H1 (cell line): ENCODE measurements at regions not wholly inside any gene's neighbourhood (a gene's known extent, or its start where the extent isn't known, plus 50 kb on each side); places are given as distances from the start of the nearest gene placed in this dataset.

Experiments used
- CTCF ChIA-PET: fragments of 300-600 bp; sonication (Branson Sonifier 250); formaldehyde crosslinking; loops from one replicate; lab custom pipeline; 2021; ENCODE audit not compliant: partially characterized antibody; lab: Charles Lee
- POLR2A ChIA-PET: fragments of 300-600 bp; sonication (Branson Sonifier 250); formaldehyde crosslinking; loops from one replicate; lab custom pipeline; 2021; ENCODE audit warnings: inconsistent platforms; ENCODE audit not compliant: partially characterized antibody; lab: Charles Lee
- DNase-seq, 2 experiments: peaks; one replicate each; pipeline versions ENCODE4 v3.0.0 to v3.0.0-alpha.2; 2010 to 2022; ENCODE audit warnings: low spot score in 2 of 2, low read depth in 1 of 2, mixed read lengths in 1 of 2
- FAIRE-seq: peaks from 2 replicates; lab custom pipeline; 2011; peaks lifted over from hg19 to GRCh38; lab: Jason Lieb, UNC
- H2AFZ ChIP-seq: 2 replicates; pipeline ENCODE4 v1.8.1; 2012; ENCODE audit warnings: low read length, inconsistent platforms
- H2AK5ac ChIP-seq: 2 replicates; pipeline ENCODE4 v1.6.1; 2013; ENCODE audit warnings: low read depth, low read length
- H2BK120ac ChIP-seq: replicated peaks from 2 replicates; pipeline ENCODE3; 2013; ENCODE audit warnings: low read depth, low read length, inconsistent platforms
- H2BK12ac ChIP-seq: 2 replicates; pipeline ENCODE4 v1.6.1; 2013; ENCODE audit warnings: low read depth, low read length
- H2BK15ac ChIP-seq: 2 replicates; pipeline ENCODE4 v1.6.1; 2013; ENCODE audit warnings: low read length
- H2BK20ac ChIP-seq: 2 replicates; pipeline ENCODE4 v1.6.1; 2013; ENCODE audit warnings: low read length
- H2BK5ac ChIP-seq: 2 replicates; pipeline ENCODE4 v1.6.1; 2013; ENCODE audit warnings: low read depth, low read length
- H3K14ac ChIP-seq: 2 replicates; pipeline ENCODE4 v1.6.1; 2013; ENCODE audit warnings: inconsistent platforms; ENCODE audit not compliant: insufficient read length
- H3K18ac ChIP-seq: 2 replicates; pipeline ENCODE4 v1.6.1; 2013; ENCODE audit warnings: low read length; ENCODE audit errors: extremely low read depth
- H3K23ac ChIP-seq: 2 replicates; pipeline ENCODE4 v1.6.1; 2013; ENCODE audit warnings: inconsistent platforms; ENCODE audit not compliant: insufficient read length
- H3K23me2 ChIP-seq: 2 replicates; pipeline ENCODE4 v1.6.1; 2013; ENCODE audit warnings: low read depth, low read length
- H3K27ac ChIP-seq: 2 replicates; pipeline ENCODE4 v1.6.1; 2011; ENCODE audit warnings: low read depth, low read length, inconsistent platforms
- H3K27me3 ChIP-seq, 4 experiments: replicated peaks in 1 of 4; 1 replicate in 1 of 4; 2 replicates in 3 of 4; pipeline versions ENCODE4 v1.6.1 to v1.8.1; 2011 to 2013; ENCODE audit warnings: low read length in 3 of 4, mild to moderate bottlenecking in 3 of 4, inconsistent platforms in 2 of 4, mixed read lengths in 2 of 4, moderate library complexity in 1 of 4; ENCODE audit not compliant: control insufficient read depth in 3 of 4, insufficient read depth in 3 of 4; ENCODE audit errors: extremely low read depth in 1 of 4
- H3K36me3 ChIP-seq, 4 experiments: 2 replicates each; pipeline versions ENCODE4 v1.6.1 to v1.8.1; 2011 to 2013; ENCODE audit warnings: mild to moderate bottlenecking in 4 of 4, low read length in 3 of 4, moderate library complexity in 2 of 4, control low read depth in 1 of 4, inconsistent platforms in 1 of 4; ENCODE audit not compliant: insufficient read depth in 4 of 4, control insufficient read depth in 2 of 4
- H3K4ac ChIP-seq: replicated peaks from 2 replicates; pipeline ENCODE3; 2013; ENCODE audit warnings: low read length, low read depth, mixed read lengths, inconsistent platforms; ENCODE audit not compliant: insufficient read length
- H3K4me1 ChIP-seq, 4 experiments: replicated peaks in 1 of 4; 1 replicate in 1 of 4; 2 replicates in 3 of 4; pipeline versions ENCODE4 v1.6.1 to v1.8.1; 2011 to 2013; ENCODE audit warnings: low read length in 3 of 4, inconsistent platforms in 2 of 4, mixed read lengths in 1 of 4; ENCODE audit not compliant: insufficient read depth in 4 of 4, control insufficient read depth in 3 of 4
- H3K4me2 ChIP-seq, 2 experiments: 2 replicates each; pipeline versions ENCODE4 v1.6.1 to v1.8.1; 2011 to 2013; ENCODE audit warnings: low read depth in 2 of 2, low read length in 2 of 2, control low read depth in 1 of 2, inconsistent platforms in 1 of 2, mild to moderate bottlenecking in 1 of 2; ENCODE audit not compliant: insufficient read depth in 1 of 2
- H3K4me3 ChIP-seq, 4 experiments: fragments of 200-600, 300-600 bp in 1 of 4; sonication (generic), shearing (Covaris generic), sonication (Bioruptor Twin) in 1 of 4; 2 replicates each; pipeline versions ENCODE4 v1.5.1 to v1.8.1; 2011 to 2016; ENCODE audit warnings: low read length in 4 of 4, low read depth in 3 of 4, control low read depth in 2 of 4, inconsistent platforms in 2 of 4, mild to moderate bottlenecking in 2 of 4, mixed read lengths in 1 of 4, moderate library complexity in 1 of 4; ENCODE audit not compliant: insufficient read depth in 2 of 4; ENCODE audit errors: extremely low read depth in 1 of 4
- H3K56ac ChIP-seq: replicated peaks from 2 replicates; pipeline ENCODE3; 2013; ENCODE audit warnings: low read depth, mild to moderate bottlenecking, mixed read lengths, low read length, inconsistent platforms; ENCODE audit not compliant: insufficient read length
- H3K79me1 ChIP-seq: 2 replicates; pipeline ENCODE4 v1.6.1; 2013; ENCODE audit warnings: low read depth, low read length, control low read depth
- H3K79me2 ChIP-seq, 2 experiments: 2 replicates each; pipeline versions ENCODE4 v1.6.1 to v1.8.1; 2012 to 2013; ENCODE audit warnings: low read length in 2 of 2, mild to moderate bottlenecking in 2 of 2, inconsistent platforms in 1 of 2; ENCODE audit not compliant: insufficient read depth in 2 of 2, control insufficient read depth in 1 of 2
- H3K9ac ChIP-seq, 4 experiments: replicated peaks in 1 of 4; 1 replicate in 1 of 4; 2 replicates in 3 of 4; pipeline versions ENCODE4 v1.6.1 to v1.8.1; 2011 to 2013; ENCODE audit warnings: low read depth in 3 of 4, low read length in 3 of 4, control low read depth in 2 of 4, mild to moderate bottlenecking in 2 of 4, moderate library complexity in 2 of 4, inconsistent platforms in 1 of 4; ENCODE audit errors: extremely low read depth in 1 of 4
- H3K9me3 ChIP-seq, 2 experiments: 2 replicates each; pipeline versions ENCODE4 v1.6.1 to v1.8.1; 2012 to 2013; ENCODE audit warnings: mild to moderate bottlenecking in 2 of 2, moderate library complexity in 2 of 2, control low read depth in 1 of 2, inconsistent platforms in 1 of 2, low read depth in 1 of 2, low read length in 1 of 2, mixed read lengths in 1 of 2; ENCODE audit not compliant: insufficient read depth in 2 of 2
- H4K20me1 ChIP-seq, 2 experiments: replicated peaks in 1 of 2; 2 replicates each; pipeline versions ENCODE3 to v1.8.1; 2011 to 2013; ENCODE audit warnings: inconsistent platforms in 2 of 2, low read length in 2 of 2, mild to moderate bottlenecking in 1 of 2; ENCODE audit not compliant: insufficient read depth in 2 of 2, control insufficient read depth in 1 of 2
- H4K5ac ChIP-seq: 2 replicates; pipeline ENCODE4 v1.6.1; 2013; ENCODE audit warnings: low read length, low read depth, mixed read lengths, inconsistent platforms; ENCODE audit not compliant: insufficient read length
- H4K8ac ChIP-seq: 2 replicates; pipeline ENCODE4 v1.8.0; 2013; ENCODE audit warnings: mild to moderate bottlenecking, moderate library complexity, low read length, inconsistent platforms; ENCODE audit not compliant: insufficient read depth; ENCODE audit errors: extremely low read depth
- H4K91ac ChIP-seq: replicated peaks from 2 replicates; pipeline ENCODE3; 2013; ENCODE audit warnings: low read length, mixed read lengths, inconsistent platforms; ENCODE audit not compliant: insufficient read length
- BRCA1 ChIP-seq: IDR thresholded peaks from 2 replicates; pipeline ENCODE4 v1.6.1; 2012; ENCODE audit warnings: low read depth, low read length, improper control_type of control experiment
- CBX5 ChIP-seq: fragments of 300-800, 300-1000 bp; sonication (generic); IDR thresholded peaks from 2 replicates; pipeline ENCODE4 v1.7.1; 2016; ENCODE audit warnings: antibody characterized with exemption, low read length, low read depth
- CBX8 ChIP-seq: fragments of 300-800, 300-1000 bp; sonication (generic); IDR thresholded peaks from 2 replicates; pipeline ENCODE4 v1.7.1; 2016; ENCODE audit warnings: low read depth, low read length, borderline replicate concordance
- CTBP2 ChIP-seq: IDR thresholded peaks from 2 replicates; pipeline ENCODE4 v1.7.0; 2011; ENCODE audit warnings: borderline replicate concordance, mild to moderate bottlenecking, moderate library complexity, mixed read lengths, low read length; ENCODE audit not compliant: insufficient read depth, insufficient read length
- KDM4A ChIP-seq: IDR thresholded peaks from one replicate; pipeline ENCODE4 v1.7.1; 2012; ENCODE audit warnings: low read depth, mild to moderate bottlenecking, moderate library complexity, low read length, inconsistent platforms; ENCODE audit not compliant: severe bottlenecking
- POLR2A ChIP-seq, 2 experiments: IDR thresholded peaks; 1 replicate in 1 of 2; 2 replicates in 1 of 2; pipeline ENCODE4 v1.6.1; 2011; ENCODE audit warnings: low read depth in 2 of 2, low read length in 2 of 2, mild to moderate bottlenecking in 2 of 2; ENCODE audit errors: control extremely low read depth in 1 of 2
- SIRT6 ChIP-seq: IDR thresholded peaks from one replicate; pipeline ENCODE4 v1.7.1; 2012; ENCODE audit warnings: low read length, inconsistent platforms
- SUZ12 ChIP-seq: fragments of 200-600 bp; sonication (generic); IDR thresholded peaks from 2 replicates; pipeline ENCODE4 v1.6.1; 2012; ENCODE audit warnings: mild to moderate bottlenecking, inconsistent platforms, low read length, moderate library complexity, mixed read lengths
- TAF1 ChIP-seq: IDR thresholded peaks from 2 replicates; pipeline ENCODE4 v1.6.1; 2011; ENCODE audit warnings: mild to moderate bottlenecking, low read depth, low read length
- TAF7 ChIP-seq: optimal IDR thresholded peaks from 2 replicates; pipeline ENCODE3; 2011; ENCODE audit warnings: low read depth, mild to moderate bottlenecking, inconsistent platforms, low read length, moderate library complexity, borderline replicate concordance
- WGBS, 2 experiments: shearing (Covaris generic) in 1 of 2; methylation state at CpG; one replicate each; pipeline versions ENCODE4 v1.1.6 to v1.1.7; 2013 to 2015; ENCODE audit warnings: low lambda C conversion rate in 2 of 2, mixed read lengths in 2 of 2, inconsistent platforms in 1 of 2, low coverage in 1 of 2, missing lambda C conversion rate in 1 of 2; ENCODE audit not compliant: insufficient replicate concordance in 2 of 2, insufficient coverage in 1 of 2, insufficient read length in 1 of 2; ENCODE audit errors: extremely low coverage in 1 of 2, missing lambda C conversion rate in 1 of 2; 5-methylcytosine and 5-hydroxymethylcytosine counted together
- TF ChIP-seq, protein P1 (sequence below): IDR thresholded peaks from 2 replicates; pipeline ENCODE4 v1.6.1; 2011; ENCODE audit warnings: low read length, improper control_type of control experiment
- TF ChIP-seq, protein P2 (sequence below): IDR thresholded peaks from 2 replicates; pipeline ENCODE4 v1.6.1; 2012; ENCODE audit warnings: inconsistent platforms

DNA sequence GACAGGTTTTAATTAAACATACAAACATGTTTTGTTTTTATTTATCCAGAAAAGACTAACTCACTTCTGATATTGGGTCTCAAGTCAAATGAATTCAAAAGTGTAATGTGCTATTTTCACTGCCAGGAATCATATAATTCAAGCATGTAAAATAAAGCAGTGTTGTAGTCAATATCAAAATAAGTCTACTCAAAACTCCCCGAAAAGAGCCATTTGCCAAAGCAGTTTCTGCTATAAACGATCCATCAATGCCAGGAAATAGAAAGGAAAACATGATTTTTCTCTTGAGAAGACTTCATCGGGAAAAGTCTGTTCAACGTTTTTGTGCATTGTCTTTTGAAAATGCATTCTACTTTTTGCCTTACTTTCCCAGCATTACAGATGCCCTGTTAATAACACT, 633.3 kb downstream of the FAT4 start:
- CTCF ChIA-PET: no interaction called here
- POLR2A ChIA-PET: no interaction called here
- H3K23ac ChIP-seq: no peak overlapping the region

More for the DNA sequence above, 633.3 kb downstream of the FAT4 start:
- no peak overlapping the region for H2BK5ac ChIP-seq
- H3K56ac ChIP-seq: no peak overlapping the region
- H2BK120ac ChIP-seq: no peak overlapping the region
- H3K23me2 ChIP-seq: no peaks in the 10 kb centered on the region
- TF ChIP-seq SIRT6 (no peak), TAF7 (no peak), TAF1 (no peak), KDM4A (no peak), SUZ12 (no peak), CBX8 (no peak), BRCA1 (no peak), CTBP2 (no peak), POLR2A (IDR thresholded peaks at IDR 0.05; ENCODE audit: control extremely low read depth in 1 of 2, low read depth in 2 of 2, low read length in 2 of 2) (no peak), CBX5 (no peak)
- TF ChIP-seq, protein P1, sequence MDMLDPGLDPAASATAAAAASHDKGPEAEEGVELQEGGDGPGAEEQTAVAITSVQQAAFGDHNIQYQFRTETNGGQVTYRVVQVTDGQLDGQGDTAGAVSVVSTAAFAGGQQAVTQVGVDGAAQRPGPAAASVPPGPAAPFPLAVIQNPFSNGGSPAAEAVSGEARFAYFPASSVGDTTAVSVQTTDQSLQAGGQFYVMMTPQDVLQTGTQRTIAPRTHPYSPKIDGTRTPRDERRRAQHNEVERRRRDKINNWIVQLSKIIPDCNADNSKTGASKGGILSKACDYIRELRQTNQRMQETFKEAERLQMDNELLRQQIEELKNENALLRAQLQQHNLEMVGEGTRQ: no peak
- TF ChIP-seq, protein P2, sequence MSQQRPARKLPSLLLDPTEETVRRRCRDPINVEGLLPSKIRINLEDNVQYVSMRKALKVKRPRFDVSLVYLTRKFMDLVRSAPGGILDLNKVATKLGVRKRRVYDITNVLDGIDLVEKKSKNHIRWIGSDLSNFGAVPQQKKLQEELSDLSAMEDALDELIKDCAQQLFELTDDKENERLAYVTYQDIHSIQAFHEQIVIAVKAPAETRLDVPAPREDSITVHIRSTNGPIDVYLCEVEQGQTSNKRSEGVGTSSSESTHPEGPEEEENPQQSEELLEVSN: no peak
- no peak overlapping the region for H3K4me2 ChIP-seq
- H3K9ac ChIP-seq: no peak overlapping the region
- no peak overlapping the region for H3K18ac ChIP-seq
- no peak for FAIRE-seq
- no peaks in the 10 kb centered on the region for H3K4me1 ChIP-seq
- no peak overlapping the region for H4K8ac ChIP-seq
- H2AK5ac ChIP-seq: no peak overlapping the region
- H2BK20ac ChIP-seq: no peak overlapping the region
- no peak overlapping the region for H4K5ac ChIP-seq
- H3K27ac ChIP-seq: no peak overlapping the region
- H2BK15ac ChIP-seq: no peak overlapping the region
- no peak overlapping the region for H4K91ac ChIP-seq
- WGBS, 2 experiments: 93% methylated on average over 4 of the region's 4 CpGs; no CpG with 5 or more reads in 1 of the 2 experiments
- no peaks in the 10 kb centered on the region for H3K9me3 ChIP-seq
- H2AFZ ChIP-seq: no peak overlapping the region
- no peak for DNase-seq
- H2BK12ac ChIP-seq: no peak overlapping the region
- H3K4me3 ChIP-seq: no peak overlapping the region
- no peaks in the 10 kb centered on the region for H3K79me1 ChIP-seq
- no peak overlapping the region for H3K4ac ChIP-seq
- no peaks in the 10 kb centered on the region for H3K36me3 ChIP-seq
- no peaks in the 10 kb centered on the region for H4K20me1 ChIP-seq
- H3K79me2 ChIP-seq: no peaks in the 10 kb centered on the region
- H3K14ac ChIP-seq: no peak overlapping the region
- no peaks in the 10 kb centered on the region for H3K27me3 ChIP-seq
